GM19452 (cell line): ENCODE measurements at regions not wholly inside any gene's neighbourhood (a gene's known extent, or its start where the extent isn't known, plus 50 kb on each side); places are given as distances from the start of the nearest gene placed in this dataset.

Experiments
- ATAC-seq: cut with Tn5 transposase; IDR thresholded peaks from one replicate; pipeline ENCODE4 v1.9.1; 2021; ENCODE audit not compliant: unreplicated experiment

- ATAC-seq, result no peak
These were observed 195.2 kb downstream of the KLF12 start for GRCh38 chr13:73939071-73939380.

GRCh38 chr13:73938372-73939070, 195.7 kb downstream of the KLF12 start:
- no peak for ATAC-seq

GRCh38 chr13:73937441-73937840, 196.8 kb downstream of the KLF12 start:
- no peak for ATAC-seq

- no peak for ATAC-seq
These were observed 198.2 kb downstream of the KLF12 start for GRCh38 chr13:73935991-73936390.

GRCh38 chr13:73934771-73935170, 199.4 kb downstream of the KLF12 start:
- no peak for ATAC-seq

- ATAC-seq, result no peak
These were observed 200.0 kb downstream of the KLF12 start for GRCh38 chr13:73934215-73934641.

GRCh38 chr13:73933795-73934194, 200.4 kb downstream of the KLF12 start:
- ATAC-seq, result no peak

GRCh38 chr13:73932091-73932490, 202.1 kb downstream of the KLF12 start:
- no peak for ATAC-seq

- ATAC-seq, result no peak
These were observed 204.8 kb downstream of the KLF12 start for GRCh38 chr13:73929287-73929932.

- peak; percentile 97 for ATAC-seq
These were observed 209.6 kb downstream of the KLF12 start for GRCh38 chr13:73924607-73925006.

GRCh38 chr13:73922493-73923393, 211.5 kb downstream of the KLF12 start:
- no peak for ATAC-seq

GRCh38 chr13:73918691-73919090, 215.5 kb downstream of the KLF12 start:
- ATAC-seq, result no peak

GRCh38 chr13:73913751-73914518, 220.3 kb downstream of the KLF12 start:
- ATAC-seq, result no peak

GRCh38 chr13:73913079-73913740, 221.0 kb downstream of the KLF12 start:
- no peak for ATAC-seq

- ATAC-seq, result no peak
These were observed 222.8 kb downstream of the KLF12 start for GRCh38 chr13:73911361-73911760.

- no peak for ATAC-seq
These were observed 223.5 kb downstream of the KLF12 start for GRCh38 chr13:73910733-73911132.

- no peak for ATAC-seq
These were observed 225.4 kb downstream of the KLF12 start for GRCh38 chr13:73908809-73909208.

- no peak for ATAC-seq
These were observed 229.6 kb downstream of the KLF12 start for GRCh38 chr13:73904625-73905024.

GRCh38 chr13:73903561-73903960, 230.6 kb downstream of the KLF12 start:
- no peak for ATAC-seq

- ATAC-seq, result no peak
These were observed 231.4 kb downstream of the KLF12 start for GRCh38 chr13:73902847-73903246.

- no peak for ATAC-seq
These were observed 231.9 kb downstream of the KLF12 start for GRCh38 chr13:73902296-73902695.
